T-helper 1 cell (primary cell): ENCODE measurements at regions not wholly inside any gene's neighbourhood (a gene's known extent, or its start where the extent isn't known, plus 50 kb on each side); places are given as distances from the start of the nearest gene placed in this dataset.

ENCODE experiments used
- DNase-seq, 5 donors: peaks; one replicate each; pipeline ENCODE4 v3.0.0-alpha.2; 2012 to 2020

- DNase-seq = no peak
Observed at GRCh38 chr16:9383281-9383680, 291.8 kb downstream of the HAPSTR1 start.

- no peak for DNase-seq
Observed at GRCh38 chr16:9384141-9384540, 292.7 kb downstream of the HAPSTR1 start.

- DNase-seq = no peak
Observed at GRCh38 chr16:9389543-9390207, 298.2 kb downstream of the HAPSTR1 start.

- DNase-seq = no peak
Observed at GRCh38 chr16:9392956-9393355, 301.5 kb downstream of the HAPSTR1 start.

GRCh38 chr16:9393591-9393990 lies 302.1 kb downstream of the HAPSTR1 start:
- DNase-seq = no peak

GRCh38 chr16:9395958-9396359 lies 304.5 kb downstream of the HAPSTR1 start:
- no peak for DNase-seq

- DNase-seq = no peak
Observed at GRCh38 chr16:9399573-9399972, 308.1 kb downstream of the HAPSTR1 start.

- DNase-seq = no peak
Observed at GRCh38 chr16:9401173-9401572, 309.7 kb downstream of the HAPSTR1 start.

- DNase-seq = no peak
Observed at GRCh38 chr16:9402293-9402860, 310.9 kb downstream of the HAPSTR1 start.

GRCh38 chr16:9404811-9405210 lies 313.4 kb downstream of the HAPSTR1 start:
- DNase-seq = no peak

GRCh38 chr16:9406038-9406712 lies 314.7 kb downstream of the HAPSTR1 start:
- no peak for DNase-seq

- DNase-seq = no peak
Observed at GRCh38 chr16:9407206-9407758, 315.8 kb downstream of the HAPSTR1 start.

- DNase-seq = no peak
Observed at GRCh38 chr16:9408297-9408878, 316.9 kb downstream of the HAPSTR1 start.

GRCh38 chr16:9409560-9410493 lies 318.4 kb downstream of the HAPSTR1 start:
- no peak for DNase-seq

- no peak for DNase-seq
Observed at GRCh38 chr16:9411426-9411825, 320.0 kb downstream of the HAPSTR1 start.

- no peak for DNase-seq
Observed at GRCh38 chr16:9412031-9412914, 320.8 kb downstream of the HAPSTR1 start.

GRCh38 chr16:9412915-9413264 lies 321.4 kb downstream of the HAPSTR1 start:
- no peak for DNase-seq

GRCh38 chr16:9415545-9415944 lies 324.1 kb downstream of the HAPSTR1 start:
- no peak for DNase-seq

- DNase-seq = no peak
Observed at GRCh38 chr16:9417898-9418297, 326.5 kb downstream of the HAPSTR1 start.

- no peak for DNase-seq
Observed at GRCh38 chr16:9419161-9419560, 327.7 kb downstream of the HAPSTR1 start.

GRCh38 chr16:9422762-9423513 lies 331.5 kb downstream of the HAPSTR1 start:
- no peak for DNase-seq
